IMR-90 (cell line): ENCODE measurements at regions not wholly inside any gene's neighbourhood (a gene's known extent, or its start where the extent isn't known, plus 50 kb on each side); places are given as distances from the start of the nearest gene placed in this dataset.

Experiments
- ATAC-seq: fragments of 200-7000 bp; cut with Tn5 transposase; 2 replicates; pipeline ENCODE4 v1.9.1; 2020; ENCODE audit warnings: low read depth, mild to moderate bottlenecking, moderate library complexity
- BruUV-seq: library from RNA; stranded (reverse); fragments of 400-500 nt; replicated peaks from 2 replicates; lab custom pipeline; 2021; lab: Mats Ljungman, UMichigan
- CTCF ChIA-PET: fragments of 300-600 bp; formaldehyde crosslinking; extraction: SDS; loops from one replicate; lab custom pipeline; 2021; ENCODE audit warnings: antibody characterized with exemption; lab: Yijun Ruan, JAX
- POLR2A ChIA-PET: fragments of 300-600 bp; sonication (Branson Sonifier 250); formaldehyde crosslinking; loops from one replicate; lab custom pipeline; 2022; ENCODE audit warnings: antibody characterized with exemption; ENCODE audit not compliant: unreplicated experiment; lab: Charles Lee
- DNase-seq: peaks from one replicate; pipeline ENCODE4 v3.0.0; 2013
- H2AFZ ChIP-seq: replicated peaks from 2 replicates; pipeline ENCODE3; 2013; ENCODE audit warnings: low read length, mild to moderate bottlenecking; ENCODE audit not compliant: poor library complexity
- H2AK5ac ChIP-seq: 2 replicates; pipeline ENCODE4 v1.6.1; 2013; ENCODE audit warnings: low read depth, low read length, inconsistent platforms
- H2AK9ac ChIP-seq: replicated peaks from 2 replicates; pipeline ENCODE3; 2013; ENCODE audit warnings: mild to moderate bottlenecking, low read depth, low read length, moderate library complexity; ENCODE audit not compliant: poor library complexity
- H2BK120ac ChIP-seq: 2 replicates; pipeline ENCODE4 v1.6.1; 2013; ENCODE audit warnings: low read depth, low read length, inconsistent platforms
- H2BK15ac ChIP-seq: 3 replicates; pipeline ENCODE4 v1.6.1; 2013; ENCODE audit warnings: low read depth, low read length, inconsistent platforms
- H2BK20ac ChIP-seq: 2 replicates; pipeline ENCODE4 v1.6.1; 2013; ENCODE audit warnings: low read depth, mild to moderate bottlenecking, inconsistent platforms, low read length, moderate library complexity
- H2BK5ac ChIP-seq: 2 replicates; pipeline ENCODE4 v1.6.1; 2013; ENCODE audit warnings: mild to moderate bottlenecking, low read depth, low read length, inconsistent platforms; ENCODE audit not compliant: poor library complexity, severe bottlenecking
- H3K14ac ChIP-seq: replicated peaks from 2 replicates; pipeline ENCODE4 v1.6.1; 2013; ENCODE audit warnings: low read depth, low read length, inconsistent platforms
- H3K18ac ChIP-seq: 2 replicates; pipeline ENCODE4 v1.6.1; 2013; ENCODE audit warnings: low read depth, low read length, control low read depth
- H3K23ac ChIP-seq: 2 replicates; pipeline ENCODE4 v1.6.1; 2013; ENCODE audit warnings: low read depth, low read length, inconsistent platforms
- H3K27ac ChIP-seq: 2 replicates; pipeline ENCODE4 v1.5.1; 2013; ENCODE audit warnings: mild to moderate bottlenecking, control low read depth, low read length; ENCODE audit not compliant: insufficient read depth
- H3K27me3 ChIP-seq: 2 replicates; pipeline ENCODE4 v1.6.1; 2013; ENCODE audit warnings: low read length; ENCODE audit not compliant: control insufficient read depth, insufficient read depth
- H3K36me3 ChIP-seq: 2 replicates; pipeline ENCODE4 v1.6.1; 2013; ENCODE audit warnings: low read length, mixed read lengths; ENCODE audit not compliant: control insufficient read depth, insufficient read depth
- H3K4ac ChIP-seq: 2 replicates; pipeline ENCODE4 v1.6.1; 2013; ENCODE audit warnings: low read depth, low read length, inconsistent platforms
- H3K4me1 ChIP-seq: 2 replicates; pipeline ENCODE4 v1.6.1; 2013; ENCODE audit warnings: low read length, mixed read lengths; ENCODE audit not compliant: control insufficient read depth, insufficient read depth
- H3K4me2 ChIP-seq: 2 replicates; pipeline ENCODE4 v1.6.1; 2013; ENCODE audit warnings: low read depth, mild to moderate bottlenecking, control low read depth, low read length, moderate library complexity
- H3K4me3 ChIP-seq: 2 replicates; pipeline ENCODE4 v1.5.1; 2013; ENCODE audit warnings: low read depth, mild to moderate bottlenecking, control low read depth, low read length, moderate library complexity; ENCODE audit not compliant: insufficient read depth
- H3K56ac ChIP-seq: 2 replicates; pipeline ENCODE4 v1.6.1; 2013; ENCODE audit warnings: low read length, inconsistent platforms; ENCODE audit not compliant: insufficient read depth; ENCODE audit errors: extremely low read depth
- H3K79me1 ChIP-seq, 2 experiments: 2 replicates each; pipeline ENCODE4 v1.6.1; 2013; ENCODE audit warnings: low read length in 2 of 2, inconsistent platforms in 1 of 2, low read depth in 1 of 2
- H3K9ac ChIP-seq: 2 replicates; pipeline ENCODE4 v1.6.1; 2013; ENCODE audit warnings: low read depth, low read length, control low read depth
- H3K9me1 ChIP-seq: 2 replicates; pipeline ENCODE4 v1.6.1; 2013; ENCODE audit warnings: low read length, inconsistent platforms; ENCODE audit not compliant: insufficient read depth
- H3K9me3 ChIP-seq: 2 replicates; pipeline ENCODE4 v1.6.1; 2013; ENCODE audit warnings: low read length; ENCODE audit not compliant: control insufficient read depth, insufficient read depth
- H4K20me1 ChIP-seq: 2 replicates; pipeline ENCODE4 v1.6.1; 2013; ENCODE audit warnings: low read length, inconsistent platforms; ENCODE audit not compliant: insufficient read depth
- H4K5ac ChIP-seq: 2 replicates; pipeline ENCODE4 v1.6.1; 2013; ENCODE audit warnings: mild to moderate bottlenecking, low read depth, low read length, control low read depth
- H4K8ac ChIP-seq, 2 experiments: 2 replicates each; pipeline ENCODE4 v1.6.1; 2013; ENCODE audit warnings: low read depth in 2 of 2, low read length in 2 of 2, control low read depth in 1 of 2, inconsistent platforms in 1 of 2
- H4K91ac ChIP-seq: 2 replicates; pipeline ENCODE4 v1.6.1; 2013; ENCODE audit warnings: low read depth, low read length, inconsistent platforms; ENCODE audit not compliant: insufficient read depth
- BHLHE40 ChIP-seq: fragments of 150-350 bp; IDR thresholded peaks from 2 replicates; pipeline ENCODE4 v1.6.1; 2016; ENCODE audit warnings: mild to moderate bottlenecking, low read depth, low read length
- CHD1 ChIP-seq: IDR thresholded peaks from 2 replicates; pipeline ENCODE4 v1.6.1; 2012; ENCODE audit warnings: low read depth, low read length, improper control_type of control experiment
- CTCF ChIP-seq: conservative IDR thresholded peaks from 2 replicates; pipeline ENCODE4 v1.5.1; 2012; ENCODE audit warnings: mild to moderate bottlenecking, low read depth, low read length, improper control_type of control experiment
- MAFK ChIP-seq: IDR thresholded peaks from 2 replicates; pipeline ENCODE4 v1.6.1; 2012; ENCODE audit warnings: low read depth, low read length, improper control_type of control experiment
- MAZ ChIP-seq: IDR thresholded peaks from 2 replicates; pipeline ENCODE4 v1.6.1; 2012; ENCODE audit warnings: low read depth, mild to moderate bottlenecking, low read length, improper control_type of control experiment, moderate library complexity, borderline replicate concordance
- MXI1 ChIP-seq: IDR thresholded peaks from 2 replicates; pipeline ENCODE4 v1.6.1; 2012; ENCODE audit warnings: low read depth, mild to moderate bottlenecking, low read length, moderate library complexity, borderline replicate concordance
- NFE2L2 ChIP-seq: fragments of 150-350 bp; IDR thresholded peaks from 2 replicates; pipeline ENCODE4 v1.6.1; 2016; ENCODE audit warnings: low read depth, mild to moderate bottlenecking, low read length
- POLR2A ChIP-seq: IDR thresholded peaks from 2 replicates; pipeline ENCODE4 v1.6.1; 2012; ENCODE audit warnings: mild to moderate bottlenecking, low read depth, low read length
- RAD21 ChIP-seq: IDR thresholded peaks from 2 replicates; pipeline ENCODE4 v1.6.1; 2012; ENCODE audit warnings: low read length, improper control_type of control experiment
- RCOR1 ChIP-seq: IDR thresholded peaks from 2 replicates; pipeline ENCODE4 v1.6.1; 2012; ENCODE audit warnings: mild to moderate bottlenecking, low read length, improper control_type of control experiment; ENCODE audit not compliant: insufficient replicate concordance
- RFX5 ChIP-seq: IDR thresholded peaks from 2 replicates; pipeline ENCODE4 v1.8.0; 2012; ENCODE audit warnings: low read depth, mild to moderate bottlenecking, low read length, moderate library complexity
- SMC3 ChIP-seq: fragments of 150-350 bp; IDR thresholded peaks from 2 replicates; pipeline ENCODE4 v1.6.1; 2016; ENCODE audit warnings: low read depth, mild to moderate bottlenecking, antibody characterized with exemption, low read length, moderate library complexity
- USF2 ChIP-seq: fragments of 150-350 bp; IDR thresholded peaks from 2 replicates; pipeline ENCODE4 v1.6.1; 2017; ENCODE audit warnings: mild to moderate bottlenecking, antibody characterized with exemption, low read length, low read depth
- WGBS, 2 experiments: methylation state at CpG; one replicate each; pipeline versions ENCODE4 v1.1.5 to v1.1.7; 2013; ENCODE audit warnings: missing lambda C conversion rate in 2 of 2; ENCODE audit not compliant: insufficient read length in 1 of 2; ENCODE audit errors: extremely low coverage in 2 of 2; 5-methylcytosine and 5-hydroxymethylcytosine counted together
- dilution Hi-C: fragments of 300-500 bp; cut with HindIII; formaldehyde crosslinking; loops from one replicate; pipeline ENCODE4 v1.14.3; 2018; ENCODE audit warnings: low sequenced_read_pairs; ENCODE audit not compliant: unreplicated experiment
- in situ Hi-C: fragments of 300-500 bp; cut with MboI; formaldehyde crosslinking; loops from 3 replicates; pipeline ENCODE4 v1.14.3; 2019; ENCODE audit warnings: low sequenced_read_pairs, inconsistent platforms, mixed read lengths
- intact Hi-C: fragments of 100-400 bp; cut with micrococcal nuclease; formaldehyde crosslinking; loops from 2 replicates; pipeline ENCODE4 v1.10.0; 2022
- TF ChIP-seq, protein P1 (sequence below): fragments of 150-350 bp; IDR thresholded peaks from 2 replicates; pipeline ENCODE4 v1.6.1; 2016; ENCODE audit warnings: low read depth, mild to moderate bottlenecking, low read length, moderate library complexity, borderline replicate concordance

DNA sequence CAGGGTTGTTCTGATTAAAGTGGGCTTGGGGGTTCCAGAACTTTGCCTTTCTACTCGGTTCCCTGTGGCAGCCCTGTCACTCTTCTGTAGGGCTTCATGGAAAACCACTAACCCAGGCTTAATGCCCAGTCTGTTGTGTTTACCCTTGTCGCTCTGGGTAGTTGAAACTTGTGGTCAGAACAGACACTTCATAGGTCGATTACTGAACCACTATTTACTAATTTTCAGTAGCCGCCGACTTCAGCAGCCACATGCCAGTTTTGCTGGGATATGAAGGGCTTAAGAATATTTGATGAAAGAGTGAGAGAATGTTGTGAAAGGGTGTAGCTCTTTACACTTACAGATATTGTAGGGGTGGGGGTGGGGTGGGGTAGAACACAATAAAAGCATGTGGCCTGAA lies 362.3 kb downstream of the RND3 start:
- Histone ChIP-seq H3K14ac (no peak overlapping the region), H3K23ac (no peak overlapping the region), H2AFZ (no peak overlapping the region), H3K9me3 (no peaks in the 10 kb centered on the region), H3K36me3 (no peaks in the 10 kb centered on the region), H2AK5ac (no peak overlapping the region), H2BK20ac (no peak overlapping the region), H3K27me3 (no peaks in the 10 kb centered on the region), H3K18ac (no peak overlapping the region), H4K5ac (no peak overlapping the region), H3K4me3 (no peak overlapping the region), H2BK15ac (no peak overlapping the region; the same call in 2 of the 3 replicates), H2AK9ac (peak overlapping the region; percentile 62), H3K27ac (no peak overlapping the region), H3K4me1 (peaks cover 13% of the 10 kb centered on the region), H4K20me1 (no peaks in the 10 kb centered on the region), H4K91ac (no peak overlapping the region), H2BK120ac (no peak overlapping the region), H4K8ac (no peak overlapping the region), H3K79me1 (no peaks in the 10 kb centered on the region), H3K9me1 (peaks cover 14% of the 10 kb centered on the region), H2BK5ac (no peak overlapping the region), H3K4ac (peak overlapping the region; percentile 23; the same call in 1 of the 2 replicates), H3K9ac (no peak overlapping the region), H3K4me2 (no peak overlapping the region), H3K56ac (no peak overlapping the region)
- ATAC-seq (no peak), DNase-seq (no peak)
- no TSS peak for BruUV-seq
- TF ChIP-seq SMC3 = no peak
- no peak for TF ChIP-seq CHD1
- TF ChIP-seq, protein P1, sequence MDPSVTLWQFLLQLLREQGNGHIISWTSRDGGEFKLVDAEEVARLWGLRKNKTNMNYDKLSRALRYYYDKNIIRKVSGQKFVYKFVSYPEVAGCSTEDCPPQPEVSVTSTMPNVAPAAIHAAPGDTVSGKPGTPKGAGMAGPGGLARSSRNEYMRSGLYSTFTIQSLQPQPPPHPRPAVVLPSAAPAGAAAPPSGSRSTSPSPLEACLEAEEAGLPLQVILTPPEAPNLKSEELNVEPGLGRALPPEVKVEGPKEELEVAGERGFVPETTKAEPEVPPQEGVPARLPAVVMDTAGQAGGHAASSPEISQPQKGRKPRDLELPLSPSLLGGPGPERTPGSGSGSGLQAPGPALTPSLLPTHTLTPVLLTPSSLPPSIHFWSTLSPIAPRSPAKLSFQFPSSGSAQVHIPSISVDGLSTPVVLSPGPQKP = no peak
- no peak for TF ChIP-seq MAZ
- TF ChIP-seq USF2 = no peak
- no peak for TF ChIP-seq MXI1
- no peak for TF ChIP-seq RCOR1
- no peak for TF ChIP-seq NFE2L2
- no peak for TF ChIP-seq POLR2A
- no peak for TF ChIP-seq RFX5
- no peak for TF ChIP-seq RAD21
- TF ChIP-seq BHLHE40 = no peak
- TF ChIP-seq CTCF = no peak
- no peak for TF ChIP-seq MAFK
- POLR2A ChIA-PET = no interaction called here
- CTCF ChIA-PET = interaction anchor here (0.6 kb wide), 2 partner anchors 133 to 480 kb away, joined by 3 read pairs; no protein-coding TSS in a partner anchor
- in situ Hi-C loops = loop anchor here (25.0 kb wide), 2 partner anchors 337 to 1112 kb away; no protein-coding TSS in a partner anchor
- intact Hi-C loops = loop anchor here (5.0 to 10.0 kb wide), 2 partner anchors 107 to 530 kb away; no protein-coding TSS in a partner anchor
- dilution Hi-C loops = no loop called here
- no CpG with 5 or more reads among the region's 5 CpGs for WGBS, 2 experiments
